RKO (cell line): ENCODE measurements at regions not wholly inside any gene's neighbourhood (a gene's known extent, or its start where the extent isn't known, plus 50 kb on each side); places are given as distances from the start of the nearest gene placed in this dataset.
A peak's percentile ranks its signal among the peaks of the same experiment; 100 is the strongest.
"Not testable (repeated sequence)": the region's sequence is repeated elsewhere in the genome, so short reads cannot be mapped to it uniquely, and the experiment has no call there.

Source experiments
- DNase-seq: peaks from one replicate; pipeline ENCODE4 v3.0.0-alpha.2; 2016; ENCODE audit warnings: low spot score

DNA sequence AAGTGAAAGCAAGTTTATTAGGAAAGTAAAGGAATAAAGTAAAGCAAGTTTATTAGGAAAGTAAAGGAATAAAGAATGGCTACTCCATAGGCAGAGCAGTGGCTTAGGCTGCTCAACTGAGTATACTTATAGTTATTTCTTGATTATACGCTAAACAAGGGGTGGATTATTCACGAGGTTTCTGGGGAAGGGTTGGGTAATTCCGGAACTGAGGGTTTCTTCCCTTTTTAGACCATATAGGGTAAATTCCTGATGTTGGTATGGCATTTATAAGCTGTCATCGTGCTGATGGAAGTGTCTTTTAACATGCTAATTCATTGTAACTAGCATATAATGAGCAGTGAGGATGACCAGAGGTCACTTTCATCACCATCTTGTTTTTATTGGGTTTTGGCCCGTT, 194.3 kb downstream of the DLEU7 start:
- DNase-seq, result no peak

DNA sequence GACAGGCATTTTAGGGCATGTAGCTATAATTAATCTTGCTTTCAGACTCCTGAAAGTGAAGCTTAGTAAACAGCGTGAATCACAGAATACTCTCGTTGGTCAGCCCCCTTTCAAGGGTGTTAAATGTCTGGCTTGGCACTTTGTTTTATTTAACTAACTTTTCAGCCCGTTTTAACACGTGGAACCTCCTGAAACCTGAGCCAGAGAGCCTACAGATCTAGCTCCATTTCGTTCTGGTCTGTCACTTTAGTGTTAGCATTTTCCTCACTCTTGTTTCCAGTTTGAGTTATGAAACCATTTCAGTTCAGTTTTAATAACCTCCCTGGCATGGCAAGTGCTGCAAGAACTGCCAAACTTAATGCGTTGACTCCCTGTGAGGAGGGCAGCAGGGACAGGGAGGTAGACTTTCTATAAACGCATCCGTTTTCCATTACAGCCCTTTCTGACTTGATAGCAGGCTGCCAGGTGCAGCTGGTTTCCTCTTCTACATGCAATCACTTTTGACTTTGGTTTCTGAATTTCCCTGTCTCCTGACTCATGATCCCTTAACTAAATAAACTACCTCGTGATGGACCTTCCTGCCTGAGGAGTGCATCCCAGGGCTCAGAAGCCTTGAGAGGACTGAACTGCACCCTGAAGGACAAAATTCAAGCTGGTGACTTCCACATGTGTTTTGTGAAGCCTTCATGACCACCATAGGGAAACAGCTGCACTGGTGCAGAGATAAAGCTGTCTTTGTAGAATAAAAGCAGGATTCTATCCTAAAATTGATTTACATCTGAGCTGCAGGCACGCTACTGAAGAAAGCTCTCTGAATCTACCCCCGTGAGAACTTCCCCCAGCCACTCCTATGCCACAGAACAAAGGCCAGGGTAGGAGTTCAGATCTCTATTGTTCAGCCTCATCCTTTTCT, 192.6 kb downstream of the DLEU7 start:
- no peak for DNase-seq

DNA sequence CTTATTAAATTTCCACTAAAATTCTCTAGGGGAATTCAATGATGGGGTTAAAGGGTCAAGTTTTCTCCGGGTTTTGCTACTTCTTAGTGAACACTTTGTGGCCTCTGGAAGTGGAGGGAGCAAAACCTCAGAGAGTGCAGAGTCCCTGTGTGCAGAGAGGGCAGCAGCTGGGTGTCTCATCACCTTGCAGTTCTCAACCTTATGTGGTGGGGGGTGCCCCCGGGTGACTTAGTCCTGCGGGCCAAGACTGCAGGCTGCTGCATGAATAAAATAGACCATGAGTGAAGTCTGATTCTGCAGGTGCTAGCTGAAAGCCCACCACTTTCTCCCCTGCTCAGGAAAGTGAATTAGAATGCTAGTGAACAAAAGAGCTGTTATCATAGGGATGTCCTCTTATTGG, 191.6 kb downstream of the DLEU7 start:
- DNase-seq, result no peak

DNA sequence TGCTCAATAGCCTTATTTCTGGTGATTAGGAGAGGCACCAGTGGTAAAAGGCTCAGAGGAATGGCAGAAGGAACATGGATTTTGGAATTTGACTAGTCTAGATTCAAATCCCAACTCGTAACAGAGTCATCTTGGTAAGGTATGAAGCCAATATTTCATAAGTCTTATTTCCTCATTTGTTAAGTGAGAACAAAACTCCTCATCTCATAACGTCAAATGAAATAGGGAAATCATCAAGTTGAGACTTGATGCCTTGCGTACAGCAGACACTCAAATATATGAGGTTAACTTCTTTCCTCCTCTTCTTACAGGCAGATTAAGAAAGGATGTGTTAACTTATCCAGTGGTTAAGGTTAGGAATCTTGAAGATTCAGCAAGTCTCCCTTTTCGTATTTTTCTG, 189.2 kb downstream of the DLEU7 start:
- DNase-seq, result no peak

DNA sequence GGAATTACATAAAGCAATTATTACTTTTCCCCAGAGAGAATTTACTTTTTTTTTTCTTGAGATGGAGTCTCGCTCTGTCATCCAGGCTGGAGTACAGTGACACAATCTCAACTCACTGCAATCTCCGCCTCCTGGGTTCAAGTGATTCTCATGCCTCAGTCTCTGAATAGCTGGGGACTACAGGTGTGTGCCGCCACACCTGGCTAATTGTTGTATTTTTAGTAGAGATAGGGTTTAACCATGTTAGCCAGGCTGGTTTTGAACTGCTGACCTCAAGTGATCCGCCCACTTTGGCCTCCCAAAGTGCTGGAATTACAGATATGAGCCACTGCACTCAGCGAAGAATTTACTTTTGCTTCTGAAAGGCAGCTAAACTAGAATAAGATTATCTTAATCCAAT, 181.6 kb downstream of the DLEU7 start:
- DNase-seq, result not testable (repeated sequence)

DNA sequence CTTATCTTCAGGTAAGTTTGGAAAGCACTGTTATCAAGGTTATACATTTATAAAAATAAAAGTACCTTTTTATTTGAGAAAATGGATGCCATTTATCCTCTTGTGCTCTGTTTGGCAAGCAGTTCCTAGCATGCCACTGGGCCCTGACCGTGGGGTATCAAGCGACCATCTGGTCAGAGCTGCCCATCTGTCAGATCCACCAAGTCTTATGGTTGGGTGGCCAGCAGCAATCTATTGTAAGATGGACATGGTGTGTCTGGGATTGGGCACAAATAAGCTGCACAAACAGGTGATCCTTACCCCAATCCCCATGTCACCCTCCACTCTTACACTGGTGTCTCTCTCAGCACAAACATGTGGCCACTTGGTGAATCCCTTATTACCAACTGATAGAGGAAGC, 178.5 kb downstream of the DLEU7 start:
- DNase-seq, result no peak

DNA sequence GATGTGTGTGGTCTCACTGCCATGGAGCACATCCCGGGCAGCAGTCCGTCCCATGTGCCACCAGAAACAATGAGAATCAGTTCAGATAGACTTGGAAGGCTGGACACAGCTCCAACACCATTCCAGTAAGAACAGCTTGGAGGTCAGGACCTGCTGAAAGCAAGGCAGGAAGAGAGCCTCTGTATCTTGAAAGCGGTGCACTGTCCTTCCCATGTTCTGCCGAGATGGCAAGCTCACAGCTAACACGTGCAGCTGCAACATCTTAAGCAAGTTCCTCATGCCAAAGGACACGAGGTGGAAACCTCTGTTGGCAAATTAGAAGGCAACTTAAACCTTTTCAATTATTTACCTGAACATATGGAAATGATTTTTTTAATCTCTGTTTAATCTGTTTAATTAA, 175.4 kb downstream of the DLEU7 start:
- no peak for DNase-seq

DNA sequence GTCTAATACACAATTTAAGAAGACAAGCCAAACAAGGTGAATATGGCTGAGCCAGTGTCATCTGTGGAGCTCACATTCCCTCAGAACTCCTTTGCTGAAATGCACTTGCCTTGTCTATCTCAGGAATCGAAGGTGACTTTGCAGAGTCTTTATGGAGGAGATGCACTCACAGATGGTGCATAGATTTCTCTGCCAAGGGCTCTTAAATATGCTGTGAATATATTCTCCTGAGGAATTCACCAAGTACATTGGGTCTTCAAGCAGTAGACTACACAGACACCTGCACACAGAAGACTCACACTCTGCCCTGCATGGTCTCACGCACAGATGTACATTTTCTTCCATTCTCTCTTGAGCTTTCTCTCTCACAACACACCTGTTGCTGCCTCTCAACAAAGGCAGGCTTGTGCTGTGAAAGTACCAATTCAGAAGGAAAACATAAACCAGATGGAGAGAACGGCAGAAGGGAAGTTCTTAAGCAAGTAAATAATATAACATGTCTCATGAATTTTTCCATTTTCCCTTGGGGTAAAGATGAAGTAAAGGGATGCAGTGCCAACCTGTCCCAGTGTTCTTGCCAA, 174.7 kb downstream of the DLEU7 start:
- no peak for DNase-seq

DNA sequence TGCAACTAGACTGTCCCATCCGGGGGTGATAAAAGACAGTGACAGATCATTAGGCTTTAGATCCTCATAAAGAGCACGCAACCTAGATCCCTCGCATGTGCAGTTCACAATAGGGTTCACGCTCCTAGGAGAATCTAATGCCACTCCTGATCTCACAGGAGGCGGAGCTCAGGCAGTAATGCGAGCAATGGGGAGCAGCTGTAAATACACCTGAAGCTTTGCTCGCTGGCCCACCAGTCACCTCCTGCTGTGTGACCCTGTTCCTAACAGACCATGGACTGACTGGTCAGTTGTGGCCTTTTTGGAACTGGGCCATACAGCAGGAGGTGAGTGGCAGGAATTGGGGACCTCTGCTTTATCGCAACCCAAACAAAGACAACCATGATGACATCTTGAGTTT, 173.2 kb downstream of the DLEU7 start:
- no peak for DNase-seq

DNA sequence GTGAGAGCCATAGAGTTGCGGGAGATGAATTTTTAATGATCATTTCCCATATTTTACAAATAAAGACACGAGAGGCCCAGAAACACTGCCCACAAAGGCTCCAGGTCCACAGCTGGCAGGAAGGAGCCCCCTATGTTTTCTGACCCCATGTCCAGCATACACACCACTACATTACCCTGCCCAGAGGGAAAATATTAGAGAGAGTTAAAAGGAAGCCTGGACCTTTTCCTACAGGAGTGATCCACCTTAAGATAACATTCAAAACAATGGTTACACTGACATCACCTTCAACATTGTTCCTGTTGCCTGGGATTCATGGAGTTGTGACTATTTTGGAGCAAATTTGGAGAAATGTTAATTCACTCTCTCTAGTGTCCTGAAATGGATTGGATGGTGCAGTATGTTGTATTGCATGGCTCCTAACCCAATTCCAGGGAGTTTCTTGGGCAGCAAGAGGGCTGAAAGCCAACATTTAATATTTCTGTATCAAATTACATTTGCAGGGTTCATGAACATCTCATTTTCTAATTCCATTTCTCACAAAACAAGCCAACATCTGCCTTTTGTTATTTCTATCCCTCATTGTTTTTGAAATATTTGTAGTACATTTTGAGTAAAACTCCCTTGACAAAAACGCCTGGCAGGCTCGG, 172.5 kb downstream of the DLEU7 start:
- DNase-seq, result no peak

DNA sequence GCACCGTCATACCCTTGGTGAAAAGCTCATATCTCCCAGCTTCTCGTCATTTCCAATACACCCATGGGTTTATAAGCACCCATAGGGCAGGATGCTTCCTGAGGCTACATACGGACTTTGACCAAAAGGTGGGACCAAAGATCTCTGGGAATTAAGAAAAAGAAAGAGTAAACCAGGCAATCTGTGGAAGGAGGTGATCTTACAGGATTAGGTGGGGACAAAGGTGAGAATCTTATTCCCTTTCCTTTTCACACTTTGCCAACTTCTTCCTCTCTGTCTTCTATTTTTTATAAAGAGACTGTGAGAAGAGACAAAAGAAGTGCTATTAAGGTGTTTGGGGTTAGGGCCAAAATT, 172.0 kb downstream of the DLEU7 start:
- no peak for DNase-seq

DNA sequence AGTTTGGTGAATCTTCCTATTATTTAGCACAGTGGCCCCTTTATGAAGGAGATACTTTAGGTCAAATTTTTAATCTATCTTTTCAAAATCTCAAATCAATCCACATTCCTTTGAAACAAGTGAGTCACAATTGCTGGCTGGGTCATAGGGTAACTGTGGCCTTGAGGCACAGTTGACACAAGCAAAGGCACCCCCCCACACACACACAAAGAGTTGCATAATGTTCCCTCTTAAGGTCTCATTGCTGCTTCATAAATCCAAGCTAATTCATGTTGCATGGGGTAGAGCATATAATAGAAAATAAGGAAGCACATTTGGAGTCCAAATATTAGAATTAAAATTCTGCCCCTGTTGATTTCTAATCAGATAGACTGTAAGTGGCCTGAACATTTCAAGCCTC, 171.5 kb downstream of the DLEU7 start:
- DNase-seq, result no peak

DNA sequence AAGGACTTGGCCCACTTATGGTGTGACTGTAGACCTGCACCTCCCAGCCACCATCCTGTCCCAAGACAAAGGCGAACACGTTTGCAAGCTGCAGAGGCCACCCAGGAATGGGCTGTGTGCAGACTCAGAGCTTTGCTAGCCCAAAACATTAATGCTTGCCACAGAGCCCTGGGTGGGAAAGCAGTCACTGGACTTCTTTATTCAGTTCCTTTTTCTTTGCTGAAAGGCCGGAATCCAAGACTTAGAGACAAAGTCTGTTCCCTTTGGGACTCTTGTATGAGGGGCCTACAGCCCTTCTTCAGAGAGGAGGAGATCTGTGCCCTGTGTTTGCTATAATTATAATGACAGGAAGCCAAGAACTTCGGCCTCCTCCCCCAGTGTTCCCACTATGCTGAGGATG, 167.8 kb downstream of the DLEU7 start:
- DNase-seq, result no peak

DNA sequence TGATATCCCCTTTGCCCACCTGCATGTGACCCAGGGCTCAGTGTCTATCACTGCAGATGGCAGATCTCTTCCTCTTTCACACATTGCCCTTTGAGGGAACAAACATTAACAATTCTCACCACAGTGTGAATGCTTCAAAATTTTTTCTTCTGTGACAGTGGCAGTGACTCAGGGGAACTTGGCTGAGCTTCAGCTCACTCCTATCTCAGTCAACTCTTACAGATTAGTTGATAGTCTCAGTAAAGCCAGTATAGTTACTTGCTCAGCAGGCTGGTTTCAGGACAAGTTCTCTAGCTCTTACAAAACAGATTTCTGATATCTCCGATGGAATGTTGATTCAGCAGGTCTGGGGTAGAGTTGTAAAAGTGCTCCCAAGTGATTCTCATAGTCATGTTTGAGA, 166.9 kb downstream of the DLEU7 start:
- no peak for DNase-seq

DNA sequence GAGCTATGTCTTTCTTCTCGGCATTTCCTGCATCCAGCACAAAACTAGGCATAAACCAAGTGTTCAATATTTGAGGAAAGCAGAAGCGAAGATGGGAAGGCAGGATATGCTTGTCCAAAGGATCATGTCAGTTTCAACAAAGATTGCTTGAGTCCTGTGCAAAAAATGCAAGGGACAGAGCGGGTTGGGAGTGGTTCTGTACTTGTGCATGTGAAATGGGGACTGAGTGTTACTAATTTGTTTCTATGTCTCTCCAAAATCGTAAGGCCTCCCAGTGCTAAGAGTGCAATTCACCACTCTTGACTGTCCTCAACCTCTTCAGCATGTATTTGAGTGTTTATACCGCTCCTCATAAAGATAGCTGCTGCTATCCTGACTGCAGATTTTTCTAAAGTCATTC, 166.2 kb downstream of the DLEU7 start:
- no peak for DNase-seq

DNA sequence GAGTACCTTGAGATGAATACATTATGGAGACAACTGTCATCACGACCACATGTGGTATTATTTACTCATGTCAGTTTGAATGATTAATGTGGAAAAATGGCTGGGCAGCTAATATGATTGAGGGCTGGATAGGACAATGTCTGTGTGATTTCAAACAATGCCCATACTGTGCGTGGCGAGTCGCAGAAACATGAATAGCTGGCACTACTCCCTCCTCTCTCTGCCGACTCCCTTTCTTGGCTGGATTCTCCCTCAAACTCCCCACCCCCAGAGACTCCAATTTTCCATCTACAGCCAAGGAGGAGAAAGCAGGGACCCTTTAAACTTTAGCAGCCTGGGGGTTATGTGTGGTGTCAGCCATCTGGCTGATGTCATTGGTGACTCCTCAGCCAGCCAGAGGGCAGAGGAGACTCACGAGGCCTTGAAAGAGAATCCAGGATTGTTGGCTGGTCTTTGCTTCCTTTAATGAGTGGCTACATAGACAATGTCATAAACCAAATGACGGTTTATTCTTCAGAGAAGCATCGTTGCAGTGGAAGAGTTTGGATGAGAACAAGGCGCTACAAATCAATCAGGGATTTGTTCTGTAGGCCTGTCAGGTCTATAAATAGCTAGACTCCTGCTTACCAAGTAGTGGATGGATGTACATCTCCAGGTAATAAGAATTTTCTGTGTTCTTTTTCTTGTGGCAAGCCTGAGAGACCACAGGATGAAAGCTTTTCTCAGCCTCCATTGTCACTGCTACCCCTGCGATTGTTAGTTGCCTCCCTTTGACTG, 165.6 kb downstream of the DLEU7 start:
- DNase-seq, result no peak

DNA sequence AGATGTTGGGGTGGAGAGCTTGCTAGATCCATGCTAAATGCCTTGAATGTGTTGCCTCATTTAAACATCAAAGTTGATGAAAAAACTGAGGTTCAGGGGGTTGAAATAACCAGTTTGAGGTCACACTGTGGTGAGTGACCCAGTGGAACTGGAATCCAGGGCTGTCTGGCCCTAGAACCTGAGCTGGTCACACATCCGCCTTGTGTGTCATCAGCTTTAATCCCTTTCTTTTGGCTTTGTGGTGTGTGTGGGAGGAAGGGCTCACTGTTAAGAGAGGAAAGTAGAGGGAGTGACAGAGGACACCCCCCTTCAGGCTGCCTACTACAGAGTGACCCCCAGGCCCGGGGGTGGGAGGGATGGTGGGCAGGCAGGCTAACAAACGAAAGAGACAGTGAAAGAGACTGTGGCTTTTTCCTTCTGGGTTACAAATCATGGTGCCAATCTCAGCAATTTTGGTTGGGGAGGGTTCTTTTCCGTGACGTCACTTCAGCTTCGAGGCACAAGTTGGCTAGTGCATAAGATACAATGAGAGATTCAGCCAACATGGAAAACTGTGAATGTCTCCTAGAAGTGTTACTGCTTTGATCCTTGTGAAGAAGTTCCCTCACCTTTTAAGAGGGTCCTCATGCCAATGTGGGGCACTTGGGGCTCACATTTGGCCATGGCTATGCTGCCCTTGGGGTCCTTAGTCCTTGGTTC, 164.9 kb downstream of the DLEU7 start:
- peak; percentile 66 for DNase-seq

DNA sequence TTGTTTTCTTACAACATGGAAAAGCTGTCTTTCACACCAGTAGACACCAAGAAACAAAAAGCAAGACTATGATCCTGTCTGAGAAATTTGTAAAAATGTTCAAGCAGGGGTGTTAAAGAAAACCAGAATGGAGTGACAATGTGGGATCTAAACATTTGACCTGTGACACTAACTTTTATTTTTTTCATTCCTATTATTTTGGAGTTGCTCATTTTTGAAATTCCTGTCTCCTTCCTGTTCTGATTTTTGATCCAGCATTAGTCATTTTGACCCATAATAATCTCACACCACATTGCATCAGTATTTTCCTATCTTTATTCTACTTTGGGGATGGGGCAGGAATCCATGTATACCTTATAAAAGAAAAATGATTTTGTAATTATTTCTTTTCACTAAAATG, 164.2 kb downstream of the DLEU7 start:
- DNase-seq, result no peak

DNA sequence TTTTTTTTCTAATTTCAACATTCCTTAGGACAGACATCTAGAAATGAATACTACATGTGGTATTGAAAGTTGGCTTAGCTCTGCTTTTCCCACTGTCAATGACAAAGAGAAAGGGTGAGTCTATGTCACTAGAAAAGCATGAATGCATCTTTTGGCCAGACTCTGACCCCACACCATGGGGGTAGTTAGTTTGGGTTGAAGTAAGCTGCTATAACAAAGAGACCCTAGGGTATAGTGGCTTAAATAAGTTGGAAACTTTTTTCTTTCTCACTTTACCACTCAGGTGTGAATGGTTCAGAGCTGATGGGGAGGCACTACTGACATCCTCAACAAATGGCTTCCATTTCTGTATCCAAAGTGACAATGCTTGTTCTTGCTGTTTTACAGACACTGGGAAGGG, 161.5 kb downstream of the DLEU7 start:
- no peak for DNase-seq

DNA sequence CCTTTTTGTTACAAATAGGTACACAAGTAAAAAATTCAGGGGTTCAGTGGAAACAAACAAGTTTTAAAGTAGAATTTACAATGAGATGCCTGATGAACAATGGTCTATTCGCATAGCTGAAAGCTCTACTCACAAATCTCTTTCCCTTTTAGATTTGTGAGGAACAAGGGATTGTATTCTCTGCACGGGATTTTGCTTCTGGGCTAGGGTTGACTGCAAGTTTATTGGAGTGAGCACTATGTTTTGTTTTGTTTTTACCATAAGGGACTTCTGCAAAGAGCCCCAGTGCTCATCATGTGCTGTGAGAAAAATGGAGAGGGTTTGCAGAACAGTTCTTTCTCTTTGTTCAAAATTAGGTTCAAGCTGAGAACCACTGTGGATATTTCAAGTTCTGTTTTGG, 160.5 kb downstream of the DLEU7 start:
- DNase-seq, result no peak

DNA sequence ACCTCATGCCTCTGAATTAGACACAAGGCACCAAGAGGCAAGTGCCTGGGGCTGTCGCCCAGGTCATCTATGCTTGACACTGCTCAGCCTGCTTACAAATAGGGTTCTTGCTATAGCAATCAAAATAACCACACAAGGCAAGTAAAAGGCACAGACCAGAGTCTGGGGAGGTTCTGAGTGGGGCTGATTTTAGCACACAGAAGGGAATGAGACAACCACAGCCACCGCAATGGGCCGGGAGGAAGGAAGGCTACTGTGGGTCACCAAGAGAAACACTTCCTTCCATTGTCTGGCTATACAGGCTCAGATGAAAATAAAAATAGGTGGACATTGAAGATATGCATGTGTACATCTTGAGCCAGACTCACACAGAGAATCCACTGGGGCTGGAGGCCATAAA, 159.1 kb downstream of the DLEU7 start:
- DNase-seq, result no peak

DNA sequence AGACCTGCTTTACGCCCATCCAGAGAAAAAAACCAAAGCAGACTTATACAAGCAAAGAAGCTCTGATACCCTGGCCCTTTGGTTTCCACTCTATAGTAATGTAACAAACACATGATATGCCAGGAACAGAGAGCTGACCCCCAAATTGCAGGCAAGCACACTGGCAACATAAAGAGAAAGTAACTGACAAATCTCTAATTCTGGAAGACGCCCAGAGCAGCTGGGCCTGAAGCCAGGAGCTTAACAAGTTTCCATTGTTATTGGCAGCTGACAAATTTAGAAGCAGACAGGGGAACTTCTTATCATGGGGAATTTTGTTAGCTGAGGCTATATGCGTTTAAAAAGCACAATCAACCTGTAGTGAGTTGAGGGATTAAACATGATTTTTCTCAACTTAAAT, 158.0 kb downstream of the DLEU7 start:
- DNase-seq, result no peak
